Testis (tissue), 2 donors: ENCODE measurements at regions not wholly inside any gene's neighbourhood (a gene's known extent, or its start where the extent isn't known, plus 50 kb on each side); places are given as distances from the start of the nearest gene placed in this dataset.

Experiments used
- DNase-seq: peaks from one replicate; pipeline ENCODE4 v3.0.0-alpha.2; 2019
- H3K27ac ChIP-seq, 2 donors: fragments of 200-600 bp; sonication (generic); one replicate each; pipeline ENCODE4 v1.5.1; 2019
- H3K27me3 ChIP-seq: fragments of 200-600 bp; sonication (generic); one replicate; pipeline ENCODE4 v1.5.1; 2019
- H3K36me3 ChIP-seq: fragments of 200-600 bp; sonication (generic); one replicate; pipeline ENCODE4 v1.5.1; 2017; ENCODE audit warnings: low read depth; ENCODE audit errors: missing control alignments
- H3K4me1 ChIP-seq: fragments of 200-600 bp; sonication (generic); one replicate; pipeline ENCODE4 v1.5.1; 2019
- H3K4me3 ChIP-seq, 2 donors: fragments of 200-600 bp; sonication (generic); one replicate each; pipeline ENCODE4 v1.5.1; 2017 to 2019
- H3K9me3 ChIP-seq: fragments of 200-600 bp; sonication (generic); one replicate; pipeline ENCODE4 v1.5.1; 2017
- CTCF ChIP-seq, 3 experiments: fragments of 450-650 bp in 2 of 3; fragments of 200-600 bp in 1 of 3; sonication (generic) in 1 of 3; IDR thresholded peaks; one replicate each; pipeline ENCODE4 v1.5.1; 2016 to 2019; ENCODE audit warnings: antibody characterized with exemption in 3 of 3, mild to moderate bottlenecking in 2 of 3, moderate library complexity in 1 of 3
- POLR2A ChIP-seq: fragments of 450-650 bp; IDR thresholded peaks from one replicate; pipeline ENCODE4 v1.6.1; 2017; ENCODE audit warnings: antibody characterized with exemption, mild to moderate bottlenecking, moderate library complexity
- WGBS, 2 donors: methylation state at CpG; one replicate each; pipeline ENCODE4 v1.1.5; 2018; 5-methylcytosine and 5-hydroxymethylcytosine counted together
- intact Hi-C: fragments of 100-400 bp; cut with DNase I; formaldehyde crosslinking; loops from one replicate; pipeline ENCODE4 v1.15.1; 2023; ENCODE audit warnings: low total_unique reads

- H3K36me3 ChIP-seq, result no peaks in the 10 kb centered on the region
- intact Hi-C loops, result loop anchor here (10.0 kb wide), 1 partner anchor 55 kb away; no protein-coding TSS in a partner anchor
- H3K9me3 ChIP-seq, result no peaks in the 10 kb centered on the region
- TF ChIP-seq POLR2A (no peak), CTCF (IDR thresholded peaks at IDR 0.05) (no peak)
- H3K27me3 ChIP-seq, result no peaks in the 10 kb centered on the region
- DNase-seq, result no peak
- no peaks in the 10 kb centered on the region for H3K4me1 ChIP-seq
- H3K4me3 ChIP-seq, result no peak overlapping the region
- peak overlapping the region in 1 of 2 donors; percentile 52 for H3K27ac ChIP-seq
These were observed 419.8 kb downstream of the CETN3 start for GRCh38 chr5:89989776-89990175.

- Histone ChIP-seq H3K9me3 (no peaks in the 10 kb centered on the region), H3K4me3 (no peak overlapping the region), H3K4me1 (no peaks in the 10 kb centered on the region), H3K27ac (peak overlapping the region; percentile 47 to 52), H3K36me3 (no peaks in the 10 kb centered on the region), H3K27me3 (no peaks in the 10 kb centered on the region)
- peak; percentile 14 for DNase-seq
- no peak for TF ChIP-seq POLR2A
- TF ChIP-seq CTCF (IDR thresholded peaks at IDR 0.05), result no peak
- intact Hi-C loops, result no loop called here
- WGBS, 2 donors, result 41 to 44% methylated on average over 5 of the region's 5 CpGs
These were observed 420.4 kb downstream of the CETN3 start for GRCh38 chr5:89988998-89989655.

GRCh38 chr5:89988129-89988810 is 421.3 kb downstream of the CETN3 start:
- H3K27ac ChIP-seq, result peak overlapping the region in 1 of 2 donors; percentile 52
- 72 to 79% methylated on average over 5 of the region's 5 CpGs for WGBS, 2 donors
- no peak for DNase-seq

GRCh38 chr5:89983216-89983615 is 426.3 kb downstream of the CETN3 start:
- no peak for TF ChIP-seq POLR2A
- no peak for TF ChIP-seq CTCF (IDR thresholded peaks at IDR 0.05)
- Histone ChIP-seq H3K27me3 (no peaks in the 10 kb centered on the region), H3K27ac (no peak overlapping the region), H3K4me1 (no peaks in the 10 kb centered on the region), H3K9me3 (no peaks in the 10 kb centered on the region), H3K4me3 (no peak overlapping the region), H3K36me3 (no peaks in the 10 kb centered on the region)
- no peak for DNase-seq
- intact Hi-C loops, result no loop called here
- WGBS, 2 donors, result 80 to 87% methylated on average over 5 of the region's 5 CpGs

More at GRCh38 chr5:89988129-89988810, 421.3 kb downstream of the CETN3 start:
- H3K36me3 ChIP-seq, result no peaks in the 10 kb centered on the region
- H3K4me3 ChIP-seq, result no peak overlapping the region
- no peaks in the 10 kb centered on the region for H3K9me3 ChIP-seq
- H3K27me3 ChIP-seq, result no peaks in the 10 kb centered on the region
- no peaks in the 10 kb centered on the region for H3K4me1 ChIP-seq
- intact Hi-C loops, result no loop called here
- TF ChIP-seq POLR2A (no peak), CTCF (IDR thresholded peaks at IDR 0.05) (no peak)
